RCC 7860 (cell line): ENCODE measurements at regions not wholly inside any gene's neighbourhood (a gene's known extent, or its start where the extent isn't known, plus 50 kb on each side); places are given as distances from the start of the nearest gene placed in this dataset.
"Not testable (repeated sequence)": the region's sequence is repeated elsewhere in the genome, so short reads cannot be mapped to it uniquely, and the experiment has no call there.

Experiments
- DNase-seq: peaks from one replicate; pipeline ENCODE4 v3.0.0-alpha.2; 2015; ENCODE audit warnings: low spot score
- FAIRE-seq: peaks from 2 replicates; lab custom pipeline; 2012; peaks lifted over from hg19 to GRCh38; lab: Jason Lieb, UNC

GRCh38 chr21:41571938-41572510, 64.1 kb upstream of the TMPRSS2 start:
- FAIRE-seq, result no peak
- no peak for DNase-seq

- DNase-seq, result no peak
- no peak for FAIRE-seq
Measured at GRCh38 chr21:41570791-41571355, 62.9 kb upstream of the TMPRSS2 start.

- DNase-seq (no peak), FAIRE-seq (no peak)
Measured at GRCh38 chr21:41568606-41569385, 60.8 kb upstream of the TMPRSS2 start.

GRCh38 chr21:41567901-41568510, 60.0 kb upstream of the TMPRSS2 start:
- DNase-seq (no peak), FAIRE-seq (no peak)

GRCh38 chr21:41567237-41567636, 59.3 kb upstream of the TMPRSS2 start:
- not testable (repeated sequence) for FAIRE-seq, DNase-seq

GRCh38 chr21:41566500-41567014, 58.6 kb upstream of the TMPRSS2 start:
- DNase-seq, result no peak
- FAIRE-seq, result no peak

- FAIRE-seq, result no peak
- no peak for DNase-seq
Measured at GRCh38 chr21:41565550-41565949, 57.6 kb upstream of the TMPRSS2 start.

- FAIRE-seq (no peak), DNase-seq (no peak)
Measured at GRCh38 chr21:41564871-41565274, 56.9 kb upstream of the TMPRSS2 start.

- DNase-seq, result peak; percentile 86
- FAIRE-seq, result peak; percentile 87
Measured at GRCh38 chr21:41562101-41563000, 54.4 kb upstream of the TMPRSS2 start.

- FAIRE-seq, result no peak
- DNase-seq, result no peak
Measured at GRCh38 chr21:41561701-41562100, 53.7 kb upstream of the TMPRSS2 start.

GRCh38 chr21:41560661-41561158, 52.8 kb upstream of the TMPRSS2 start:
- DNase-seq, result no peak
- no peak for FAIRE-seq

- FAIRE-seq (peak; percentile 83), DNase-seq (peak; percentile 70)
Measured at GRCh38 chr21:41559658-41560631, 52.0 kb upstream of the TMPRSS2 start.

GRCh38 chr21:41558842-41559241, 50.9 kb upstream of the TMPRSS2 start:
- FAIRE-seq (no peak), DNase-seq (no peak)

- DNase-seq (no peak), FAIRE-seq (no peak)
Measured at GRCh38 chr21:41557884-41558283, 49.9 kb upstream of the TMPRSS2 start.
